Left forelimb (tissue), 1 donor: ENCODE measurements at regions not wholly inside any gene's neighbourhood (a gene's known extent, or its start where the extent isn't known, plus 50 kb on each side); places are given as distances from the start of the nearest gene placed in this dataset.
"Not testable (repeated sequence)": the region's sequence is repeated elsewhere in the genome, so short reads cannot be mapped to it uniquely, and the experiment has no call there.

Source experiments
- DNase-seq: peaks from one replicate; pipeline ENCODE4 v3.0.0-alpha.2; 2018; ENCODE audit warnings: low spot score

GRCh38 chr11:126149759-126150625 lies 61.5 kb downstream of the RPUSD4 start:
- DNase-seq = no peak

- no peak for DNase-seq
Measured at GRCh38 chr11:126148317-126148716, 63.1 kb downstream of the RPUSD4 start.

GRCh38 chr11:126147208-126148111 lies 64.0 kb downstream of the RPUSD4 start:
- DNase-seq = no peak

- DNase-seq = no peak
Measured at GRCh38 chr11:126146454-126147192, 64.8 kb downstream of the RPUSD4 start.

GRCh38 chr11:126145954-126146353 lies 65.5 kb downstream of the RPUSD4 start:
- DNase-seq = no peak

GRCh38 chr11:126143491-126143890 lies 68.0 kb downstream of the RPUSD4 start:
- DNase-seq = not testable (repeated sequence)

- DNase-seq = no peak
Measured at GRCh38 chr11:126140926-126141280, 70.5 kb downstream of the RPUSD4 start.

GRCh38 chr11:126140201-126140925 lies 71.1 kb downstream of the RPUSD4 start:
- no peak for DNase-seq

GRCh38 chr11:126139111-126140091 lies 72.0 kb downstream of the RPUSD4 start:
- DNase-seq = no peak

GRCh38 chr11:126138636-126139035 lies 72.8 kb downstream of the RPUSD4 start:
- DNase-seq = no peak

- no peak for DNase-seq
Measured at GRCh38 chr11:126137136-126137535, 74.3 kb downstream of the RPUSD4 start.

- no peak for DNase-seq
Measured at GRCh38 chr11:126136507-126136906, 73.8 kb upstream of the CDON start.

- DNase-seq = no peak
Measured at GRCh38 chr11:126135235-126136176, 72.8 kb upstream of the CDON start.

GRCh38 chr11:126134461-126135155 lies 71.9 kb upstream of the CDON start:
- DNase-seq = no peak

GRCh38 chr11:126133901-126134300 lies 71.2 kb upstream of the CDON start:
- DNase-seq = no peak

GRCh38 chr11:126132319-126132718 lies 69.7 kb upstream of the CDON start:
- DNase-seq = no peak

GRCh38 chr11:126130781-126131180 lies 68.1 kb upstream of the CDON start:
- DNase-seq = not testable (repeated sequence)
